Immature natural killer cell (primary cell): ENCODE measurements at regions not wholly inside any gene's neighbourhood (a gene's known extent, or its start where the extent isn't known, plus 50 kb on each side); places are given as distances from the start of the nearest gene placed in this dataset.

ENCODE experiments used
- DNase-seq, 3 donors: peaks; one replicate each; pipeline ENCODE4 v3.0.0; 2022; ENCODE audit warnings: mixed read lengths in 1 of 3
- H3K27ac Mint-ChIP-seq, 6 donors: one replicate each; pipeline ENCODE4 v1.8.0; 2020; ENCODE audit warnings: mixed read lengths in 6 of 6, mild to moderate bottlenecking in 5 of 6, inconsistent platforms in 4 of 6, moderate library complexity in 3 of 6
- H3K27me3 Mint-ChIP-seq, 3 donors: one replicate each; pipeline ENCODE4 v1.8.0; 2020 to 2021; ENCODE audit warnings: low read depth in 3 of 3, mild to moderate bottlenecking in 3 of 3, mixed read lengths in 3 of 3, moderate library complexity in 3 of 3, inconsistent platforms in 1 of 3
- H3K36me3 Mint-ChIP-seq, 3 donors: one replicate each; pipeline ENCODE4 v1.8.0; 2020; ENCODE audit warnings: mixed read lengths in 3 of 3, inconsistent platforms in 2 of 3, mild to moderate bottlenecking in 2 of 3
- H3K4me1 Mint-ChIP-seq, 2 donors: one replicate each; pipeline ENCODE4 v1.8.0; 2020; ENCODE audit warnings: inconsistent platforms in 2 of 2, mild to moderate bottlenecking in 2 of 2, mixed read lengths in 2 of 2, moderate library complexity in 1 of 2
- H3K4me3 Mint-ChIP-seq, 5 donors: one replicate each; pipeline ENCODE4 v1.8.0; 2020; ENCODE audit warnings: mild to moderate bottlenecking in 5 of 5, mixed read lengths in 5 of 5, inconsistent platforms in 3 of 5, moderate library complexity in 3 of 5
- H3K9me3 Mint-ChIP-seq, 6 donors: one replicate each; pipeline ENCODE4 v1.8.0; 2020; ENCODE audit warnings: mild to moderate bottlenecking in 6 of 6, mixed read lengths in 6 of 6, inconsistent platforms in 4 of 6, moderate library complexity in 3 of 6

- no peaks in the 10 kb centered on the region for H3K36me3 Mint-ChIP-seq
- no peak for DNase-seq
- H3K27me3 Mint-ChIP-seq, result peaks cover 0 to 2% (median 0%) of the 10 kb centered on the region in 3 donors
- no peaks in the 10 kb centered on the region for H3K4me1 Mint-ChIP-seq
- no peak overlapping the region for H3K4me3 Mint-ChIP-seq
- no peak overlapping the region for H3K27ac Mint-ChIP-seq
- H3K9me3 Mint-ChIP-seq, result peaks cover 0 to 10% (median 5%) of the 10 kb centered on the region in 6 donors
Observed at GRCh38 chr6:91149956-91150705, 563.3 kb upstream of the MAP3K7 start.

- no peaks in the 10 kb centered on the region for H3K36me3 Mint-ChIP-seq
Observed at GRCh38 chr6:91149246-91149955, 562.5 kb upstream of the MAP3K7 start.

GRCh38 chr6:91144126-91144525 is 557.3 kb upstream of the MAP3K7 start:
- H3K27ac Mint-ChIP-seq, result no peak overlapping the region
- H3K27me3 Mint-ChIP-seq, result peaks cover 0 to 2% (median 0%) of the 10 kb centered on the region in 3 donors
- no peaks in the 10 kb centered on the region for H3K4me1 Mint-ChIP-seq
- no peak for DNase-seq
- no peaks in the 10 kb centered on the region for H3K36me3 Mint-ChIP-seq
- H3K9me3 Mint-ChIP-seq, result peaks cover 0 to 10% (median 4%) of the 10 kb centered on the region in 6 donors
- no peak overlapping the region for H3K4me3 Mint-ChIP-seq

More at GRCh38 chr6:91149246-91149955, 562.5 kb upstream of the MAP3K7 start:
- DNase-seq, result no peak
- Mint-ChIP-seq H3K4me1 (no peaks in the 10 kb centered on the region), H3K27me3 (no peaks in the 10 kb centered on the region), H3K27ac (no peak overlapping the region), H3K4me3 (no peak overlapping the region), H3K9me3 (peaks cover 0 to 10% (median 6%) of the 10 kb centered on the region in 6 donors)

GRCh38 chr6:91142154-91142553 is 555.3 kb upstream of the MAP3K7 start:
- H3K27me3 Mint-ChIP-seq, result peaks cover 0 to 2% (median 0%) of the 10 kb centered on the region in 3 donors
- H3K4me1 Mint-ChIP-seq, result no peaks in the 10 kb centered on the region
- H3K4me3 Mint-ChIP-seq, result no peak overlapping the region
- H3K27ac Mint-ChIP-seq, result no peak overlapping the region
- peaks cover 0 to 11% (median 3%) of the 10 kb centered on the region in 6 donors for H3K9me3 Mint-ChIP-seq
- DNase-seq, result no peak
- H3K36me3 Mint-ChIP-seq, result no peaks in the 10 kb centered on the region

GRCh38 chr6:91141346-91141745 is 554.5 kb upstream of the MAP3K7 start:
- peaks cover 0 to 2% (median 0%) of the 10 kb centered on the region in 3 donors for H3K27me3 Mint-ChIP-seq
- no peak overlapping the region for H3K27ac Mint-ChIP-seq
- H3K4me1 Mint-ChIP-seq, result no peaks in the 10 kb centered on the region
- H3K4me3 Mint-ChIP-seq, result no peak overlapping the region
- DNase-seq, result no peak
- H3K9me3 Mint-ChIP-seq, result peaks cover 0 to 8% (median 3%) of the 10 kb centered on the region in 6 donors
- H3K36me3 Mint-ChIP-seq, result no peaks in the 10 kb centered on the region

- H3K4me3 Mint-ChIP-seq, result no peak overlapping the region
- H3K36me3 Mint-ChIP-seq, result no peaks in the 10 kb centered on the region
- DNase-seq, result no peak
- peaks cover 0 to 2% (median 0%) of the 10 kb centered on the region in 3 donors for H3K27me3 Mint-ChIP-seq
- peaks cover 0 to 8% (median 3%) of the 10 kb centered on the region in 6 donors for H3K9me3 Mint-ChIP-seq
- H3K27ac Mint-ChIP-seq, result no peak overlapping the region
- no peaks in the 10 kb centered on the region for H3K4me1 Mint-ChIP-seq
Observed at GRCh38 chr6:91140449-91140848, 553.6 kb upstream of the MAP3K7 start.

- peaks cover 0 to 3% (median under 1%) of the 10 kb centered on the region in 6 donors for H3K9me3 Mint-ChIP-seq
Observed at GRCh38 chr6:91137286-91137685, 550.4 kb upstream of the MAP3K7 start.

GRCh38 chr6:91135406-91136103 is 548.7 kb upstream of the MAP3K7 start:
- Mint-ChIP-seq H3K27me3 (peaks cover 0 to 2% (median 2%) of the 10 kb centered on the region in 3 donors), H3K4me1 (no peaks in the 10 kb centered on the region), H3K9me3 (peaks cover 0 to 4% (median under 1%) of the 10 kb centered on the region in 6 donors), H3K36me3 (no peaks in the 10 kb centered on the region), H3K4me3 (no peak overlapping the region), H3K27ac (no peak overlapping the region)
- no peak for DNase-seq

More at GRCh38 chr6:91137286-91137685, 550.4 kb upstream of the MAP3K7 start:
- no peaks in the 10 kb centered on the region for H3K4me1 Mint-ChIP-seq
- H3K27ac Mint-ChIP-seq, result no peak overlapping the region
- no peak overlapping the region for H3K4me3 Mint-ChIP-seq
- peaks cover 0 to 2% (median 2%) of the 10 kb centered on the region in 3 donors for H3K27me3 Mint-ChIP-seq
- H3K36me3 Mint-ChIP-seq, result no peaks in the 10 kb centered on the region
- no peak for DNase-seq

GRCh38 chr6:91132461-91132860 is 545.6 kb upstream of the MAP3K7 start:
- H3K4me3 Mint-ChIP-seq, result no peak overlapping the region
- no peaks in the 10 kb centered on the region for H3K4me1 Mint-ChIP-seq
- H3K9me3 Mint-ChIP-seq, result peaks cover 0 to 9% (median 3%) of the 10 kb centered on the region in 6 donors
- no peak overlapping the region for H3K27ac Mint-ChIP-seq
- no peaks in the 10 kb centered on the region for H3K36me3 Mint-ChIP-seq
- DNase-seq, result no peak
- peaks cover 0 to 2% (median 1%) of the 10 kb centered on the region in 3 donors for H3K27me3 Mint-ChIP-seq

GRCh38 chr6:91130126-91130525 is 543.3 kb upstream of the MAP3K7 start:
- Mint-ChIP-seq H3K36me3 (no peaks in the 10 kb centered on the region), H3K4me3 (no peak overlapping the region), H3K27me3 (peaks cover 0 to 2% (median 1%) of the 10 kb centered on the region in 3 donors), H3K9me3 (peaks cover 0 to 12% (median 2%) of the 10 kb centered on the region in 6 donors), H3K4me1 (no peaks in the 10 kb centered on the region), H3K27ac (no peak overlapping the region)
- no peak for DNase-seq

GRCh38 chr6:91127752-91128151 is 540.9 kb upstream of the MAP3K7 start:
- Mint-ChIP-seq H3K9me3 (peaks cover 0 to 12% (median 2%) of the 10 kb centered on the region in 6 donors), H3K27me3 (peaks cover 0 to 1% (median 0%) of the 10 kb centered on the region in 3 donors), H3K4me1 (no peaks in the 10 kb centered on the region), H3K36me3 (no peaks in the 10 kb centered on the region), H3K27ac (no peak overlapping the region), H3K4me3 (no peak overlapping the region)
- no peak for DNase-seq

GRCh38 chr6:91126876-91127275 is 540.0 kb upstream of the MAP3K7 start:
- no peak overlapping the region for H3K27ac Mint-ChIP-seq
- DNase-seq, result no peak
- peaks cover 0 to 12% (median 2%) of the 10 kb centered on the region in 6 donors for H3K9me3 Mint-ChIP-seq
- peaks cover 0 to 1% (median 0%) of the 10 kb centered on the region in 3 donors for H3K27me3 Mint-ChIP-seq
- H3K36me3 Mint-ChIP-seq, result no peaks in the 10 kb centered on the region
- no peaks in the 10 kb centered on the region for H3K4me1 Mint-ChIP-seq
- no peak overlapping the region for H3K4me3 Mint-ChIP-seq

GRCh38 chr6:91117550-91117949 is 530.7 kb upstream of the MAP3K7 start:
- no peak for DNase-seq
- Mint-ChIP-seq H3K36me3 (no peaks in the 10 kb centered on the region), H3K27me3 (no peaks in the 10 kb centered on the region), H3K4me3 (no peak overlapping the region), H3K9me3 (peaks cover 0 to 7% (median 1%) of the 10 kb centered on the region in 6 donors), H3K27ac (no peak overlapping the region), H3K4me1 (no peaks in the 10 kb centered on the region)
